Endothelial cell of umbilical vein (primary cell): ENCODE measurements at regions not wholly inside any gene's neighbourhood (a gene's known extent, or its start where the extent isn't known, plus 50 kb on each side); places are given as distances from the start of the nearest gene placed in this dataset.

Experiments used
- FOS ChIP-seq: IDR thresholded peaks from 2 replicates; pipeline ENCODE4 v1.6.1; 2011; ENCODE audit warnings: mild to moderate bottlenecking, low read length, moderate library complexity, borderline replicate concordance; ENCODE audit not compliant: insufficient read depth
- POLR2AphosphoS5 ChIP-seq: IDR thresholded peaks from 2 replicates; pipeline ENCODE4 v1.6.1; 2012; ENCODE audit warnings: low read depth, mild to moderate bottlenecking, control low read depth, low read length, moderate library complexity; ENCODE audit not compliant: insufficient read depth
- TF ChIP-seq, protein P1 (sequence below), 2 donors: IDR thresholded peaks; 1 replicate in 1 of 2; 2 replicates in 1 of 2; pipeline ENCODE4 v1.5.1; 2011; ENCODE audit warnings: low read length in 2 of 2, mild to moderate bottlenecking in 2 of 2, moderate library complexity in 2 of 2, control low read depth in 1 of 2, inconsistent platforms in 1 of 2, low read depth in 1 of 2; ENCODE audit not compliant: insufficient read depth in 1 of 2; ENCODE audit errors: extremely low read depth in 1 of 2
- TF ChIP-seq, protein P2 (sequence below): IDR thresholded peaks from 2 replicates; pipeline ENCODE4 v1.6.1; 2011; ENCODE audit not compliant: insufficient read depth, insufficient read length

DNA sequence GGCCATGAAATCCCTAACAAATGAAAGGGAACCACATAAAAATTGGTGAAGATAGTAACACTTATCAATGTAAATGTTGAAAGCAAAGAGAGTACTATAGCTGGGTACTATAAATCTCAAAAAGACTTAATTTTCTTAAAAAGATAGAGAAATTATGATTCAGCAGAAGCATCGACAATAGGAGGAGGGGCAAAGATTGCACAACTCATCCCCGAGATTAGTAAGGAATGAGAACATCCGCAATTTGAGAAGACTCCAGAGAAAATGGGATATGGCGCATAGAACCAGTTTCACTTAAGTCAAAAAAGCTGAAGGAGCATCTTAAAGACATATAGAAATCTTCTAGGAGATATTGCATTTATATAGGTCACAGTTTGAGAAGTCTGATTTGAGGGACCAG, 220.2 kb upstream of the SLC16A7 start:
- TF ChIP-seq, protein P1, sequence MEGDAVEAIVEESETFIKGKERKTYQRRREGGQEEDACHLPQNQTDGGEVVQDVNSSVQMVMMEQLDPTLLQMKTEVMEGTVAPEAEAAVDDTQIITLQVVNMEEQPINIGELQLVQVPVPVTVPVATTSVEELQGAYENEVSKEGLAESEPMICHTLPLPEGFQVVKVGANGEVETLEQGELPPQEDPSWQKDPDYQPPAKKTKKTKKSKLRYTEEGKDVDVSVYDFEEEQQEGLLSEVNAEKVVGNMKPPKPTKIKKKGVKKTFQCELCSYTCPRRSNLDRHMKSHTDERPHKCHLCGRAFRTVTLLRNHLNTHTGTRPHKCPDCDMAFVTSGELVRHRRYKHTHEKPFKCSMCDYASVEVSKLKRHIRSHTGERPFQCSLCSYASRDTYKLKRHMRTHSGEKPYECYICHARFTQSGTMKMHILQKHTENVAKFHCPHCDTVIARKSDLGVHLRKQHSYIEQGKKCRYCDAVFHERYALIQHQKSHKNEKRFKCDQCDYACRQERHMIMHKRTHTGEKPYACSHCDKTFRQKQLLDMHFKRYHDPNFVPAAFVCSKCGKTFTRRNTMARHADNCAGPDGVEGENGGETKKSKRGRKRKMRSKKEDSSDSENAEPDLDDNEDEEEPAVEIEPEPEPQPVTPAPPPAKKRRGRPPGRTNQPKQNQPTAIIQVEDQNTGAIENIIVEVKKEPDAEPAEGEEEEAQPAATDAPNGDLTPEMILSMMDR (IDR thresholded peaks at IDR 0.05; ENCODE audit: extremely low read depth in 1 of 2, insufficient read depth in 1 of 2, low read depth in 1 of 2, low read length in 2 of 2) = no peak
- no peak for TF ChIP-seq POLR2AphosphoS5
- TF ChIP-seq FOS = no peak
- TF ChIP-seq, protein P2, sequence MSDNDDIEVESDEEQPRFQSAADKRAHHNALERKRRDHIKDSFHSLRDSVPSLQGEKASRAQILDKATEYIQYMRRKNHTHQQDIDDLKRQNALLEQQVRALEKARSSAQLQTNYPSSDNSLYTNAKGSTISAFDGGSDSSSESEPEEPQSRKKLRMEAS = no peak
